ENCODE measurements at regions not wholly inside any gene's neighbourhood (a gene's known extent, or its start where the extent isn't known, plus 50 kb on each side); places are given as distances from the start of the nearest gene placed in this dataset.

DNA sequence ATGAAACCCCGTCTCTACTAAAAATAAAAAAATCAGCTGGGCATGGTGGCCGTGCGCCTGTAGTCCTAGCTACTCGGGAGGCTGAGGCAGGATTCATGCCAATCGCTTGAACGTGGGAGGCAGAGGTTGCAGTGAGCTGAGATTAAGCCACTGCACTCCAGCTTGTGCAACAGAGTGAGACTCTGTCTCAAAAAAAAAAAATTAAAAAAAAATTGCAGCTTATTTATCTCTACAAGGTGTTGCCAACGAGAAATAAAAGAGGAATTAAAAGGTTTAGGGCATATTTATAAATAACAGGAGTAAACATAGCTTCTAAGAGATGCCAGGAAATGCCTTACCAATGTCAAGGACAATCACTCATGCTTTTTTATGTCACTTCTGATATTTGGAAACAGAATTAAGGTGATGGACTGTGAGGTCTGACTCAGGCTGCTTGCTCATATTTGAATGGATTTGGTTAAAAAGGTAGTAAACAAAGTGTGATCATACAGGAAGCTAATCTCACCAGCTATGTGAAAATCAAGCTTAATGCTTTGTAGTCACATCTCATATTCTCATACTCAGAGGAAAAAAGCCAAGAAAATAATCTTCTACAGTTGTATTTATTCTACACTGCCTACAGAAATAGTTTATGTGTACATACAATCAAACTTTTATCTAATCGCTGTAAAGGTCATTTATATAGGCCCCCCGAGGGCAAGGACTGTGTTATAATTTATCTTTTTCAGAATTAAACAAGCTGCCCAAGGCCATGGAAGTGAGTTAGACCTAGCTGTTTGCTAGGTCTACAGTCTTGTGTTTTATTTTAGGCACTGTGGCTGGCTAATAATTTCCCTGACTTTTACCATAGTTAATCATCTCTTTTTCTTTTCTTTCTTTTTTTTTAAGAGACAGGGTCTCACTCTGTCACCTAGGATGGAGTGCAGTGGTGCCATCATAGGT, 61.1 kb upstream of the RBMX start:
- TF ChIP-seq POLR2AphosphoS5 (IDR thresholded peaks at IDR 0.05; ENCODE audit: insufficient read depth, low read depth, low read length) (no peak), GATA2 (IDR thresholded peaks at IDR 0.05; ENCODE audit: insufficient read depth, insufficient read length, low read depth, low read length) (no peak), CTCF (IDR thresholded peaks at IDR 0.05; ENCODE audit: extremely low read depth in 1 of 2, insufficient read depth in 1 of 2, low read depth in 1 of 2, low read length in 2 of 2) (no peak), POLR2A (IDR thresholded peaks at IDR 0.05; ENCODE audit: low read depth, low read length) (no peak), MAX (IDR thresholded peaks at IDR 0.05; ENCODE audit: insufficient read depth, insufficient read length) (no peak), EZH2 (IDR thresholded peaks at IDR 0.05; ENCODE audit: borderline replicate concordance, low read depth, low read length, severe bottlenecking) (no peak), MYC (IDR thresholded peaks at IDR 0.05; ENCODE audit: low read depth, low read length) (no peak), JUN (IDR thresholded peaks at IDR 0.05; ENCODE audit: borderline replicate concordance, insufficient read depth, insufficient read length, low read depth) (no peak), FOS (IDR thresholded peaks at IDR 0.05; ENCODE audit: borderline replicate concordance, insufficient read depth, low read length) (no peak)

All from endothelial cell of umbilical vein (primary cell).